Stimulated activated CD4-positive, alpha-beta T cell treated with anti-CD3 and anti-CD28 coated beads, Interleukin-2, amount 100 ng/mL, for 4 hours (primary cell): ENCODE measurements at regions not wholly inside any gene's neighbourhood (a gene's known extent, or its start where the extent isn't known, plus 50 kb on each side); places are given as distances from the start of the nearest gene placed in this dataset.
"Not testable (repeated sequence)": the region's sequence is repeated elsewhere in the genome, so short reads cannot be mapped to it uniquely, and the experiment has no call there.

ENCODE experiments used
- DNase-seq: peaks from one replicate; pipeline ENCODE4 v3.0.0-alpha.2; 2020; ENCODE audit warnings: low read depth

DNA sequence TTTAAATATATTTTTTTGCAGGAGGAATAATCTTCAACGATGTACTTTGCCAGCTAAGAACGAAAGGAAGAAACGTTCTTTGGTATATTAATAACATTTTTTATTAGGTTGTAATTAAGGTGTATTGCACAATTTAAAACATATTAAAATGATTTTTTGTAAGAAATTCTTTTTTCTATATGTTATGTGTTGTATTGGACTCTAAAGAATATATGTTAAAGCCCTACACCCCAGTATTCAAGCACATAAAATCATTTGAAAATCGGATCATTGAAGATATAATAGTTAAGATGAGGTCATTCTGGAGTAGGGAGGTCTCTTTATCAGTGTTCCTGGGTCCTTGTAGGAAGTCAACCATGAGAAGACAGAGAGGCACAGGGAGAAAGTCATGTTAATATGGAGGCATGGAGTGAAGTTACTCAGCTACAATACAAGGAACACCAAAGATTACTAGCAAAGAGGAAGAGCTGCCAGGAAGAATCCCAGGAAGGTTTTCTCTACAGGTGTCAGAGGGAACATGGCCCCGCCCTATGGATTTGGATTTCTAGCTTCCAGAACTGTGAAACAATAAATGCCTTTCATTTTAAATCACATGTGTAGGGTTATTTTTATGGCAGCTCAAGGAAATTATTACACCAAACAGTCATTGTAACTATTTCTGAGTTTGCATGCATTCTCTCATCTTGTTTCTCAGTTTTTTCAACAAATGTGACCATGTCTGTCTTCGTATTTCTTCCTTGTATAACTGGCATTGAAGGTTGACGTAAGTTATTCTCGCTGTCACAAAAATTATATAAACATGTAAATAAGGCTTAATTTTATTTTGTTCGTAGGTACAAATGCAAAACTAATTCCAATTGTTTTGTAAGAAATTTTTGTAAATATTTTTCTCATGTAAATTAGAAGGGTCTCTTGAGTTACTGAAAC, 75.4 kb upstream of the VPREB1 start:
- no peak for DNase-seq

DNA sequence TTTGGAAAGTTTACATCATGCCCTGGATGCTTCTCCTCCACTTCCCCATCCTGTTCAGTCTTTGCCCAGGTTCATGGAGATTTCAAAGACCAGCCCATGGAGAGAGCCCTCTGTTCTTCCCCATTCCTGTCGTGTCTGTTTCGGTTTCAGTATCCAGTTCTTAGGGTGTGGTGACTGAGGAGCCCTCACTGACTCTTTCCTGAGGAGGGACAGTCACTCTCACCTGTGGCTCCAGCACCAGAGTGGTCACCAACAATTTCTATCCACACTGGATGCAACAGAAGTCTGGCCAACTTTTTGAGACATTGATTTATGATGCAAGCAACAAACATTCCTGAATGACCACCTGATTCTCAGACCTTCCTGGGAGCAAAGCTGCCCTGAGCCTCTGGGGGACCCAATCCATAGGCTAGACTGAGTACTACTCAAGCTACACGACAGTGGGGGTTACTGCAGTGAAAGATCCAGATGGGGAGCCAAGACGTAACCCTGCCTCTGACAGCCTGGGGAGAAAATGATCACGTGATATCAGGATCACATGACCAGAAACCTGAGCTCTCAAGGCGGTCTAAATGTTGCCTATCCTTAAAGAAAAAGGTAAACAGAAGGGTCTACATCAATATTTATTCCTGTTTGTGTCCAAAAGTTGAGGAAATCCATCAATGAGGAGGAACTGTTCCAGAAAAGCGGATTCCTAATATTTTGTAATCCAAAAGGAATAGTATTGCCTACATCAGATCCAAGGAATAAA, 76.2 kb upstream of the VPREB1 start:
- DNase-seq: peak; percentile 2

DNA sequence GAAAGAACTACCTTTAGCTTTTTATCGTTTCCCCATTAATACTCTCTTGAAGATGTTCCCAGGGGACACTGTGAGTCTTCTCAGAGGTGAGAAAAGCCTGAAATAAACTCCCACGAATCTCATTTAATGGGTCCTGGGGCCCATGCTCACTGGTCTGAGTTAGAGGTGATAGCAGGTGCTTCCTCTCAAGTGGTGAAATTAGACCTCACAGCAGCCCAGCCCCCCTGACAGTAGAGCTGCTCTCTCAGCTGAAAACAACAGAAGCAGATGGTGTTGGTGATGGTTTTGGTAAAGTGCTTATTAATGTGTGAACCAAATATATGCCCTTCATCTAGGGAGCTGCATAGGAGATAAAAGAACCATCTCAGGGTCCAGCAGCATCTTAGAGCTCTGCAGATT, 76.8 kb upstream of the VPREB1 start:
- no peak for DNase-seq

DNA sequence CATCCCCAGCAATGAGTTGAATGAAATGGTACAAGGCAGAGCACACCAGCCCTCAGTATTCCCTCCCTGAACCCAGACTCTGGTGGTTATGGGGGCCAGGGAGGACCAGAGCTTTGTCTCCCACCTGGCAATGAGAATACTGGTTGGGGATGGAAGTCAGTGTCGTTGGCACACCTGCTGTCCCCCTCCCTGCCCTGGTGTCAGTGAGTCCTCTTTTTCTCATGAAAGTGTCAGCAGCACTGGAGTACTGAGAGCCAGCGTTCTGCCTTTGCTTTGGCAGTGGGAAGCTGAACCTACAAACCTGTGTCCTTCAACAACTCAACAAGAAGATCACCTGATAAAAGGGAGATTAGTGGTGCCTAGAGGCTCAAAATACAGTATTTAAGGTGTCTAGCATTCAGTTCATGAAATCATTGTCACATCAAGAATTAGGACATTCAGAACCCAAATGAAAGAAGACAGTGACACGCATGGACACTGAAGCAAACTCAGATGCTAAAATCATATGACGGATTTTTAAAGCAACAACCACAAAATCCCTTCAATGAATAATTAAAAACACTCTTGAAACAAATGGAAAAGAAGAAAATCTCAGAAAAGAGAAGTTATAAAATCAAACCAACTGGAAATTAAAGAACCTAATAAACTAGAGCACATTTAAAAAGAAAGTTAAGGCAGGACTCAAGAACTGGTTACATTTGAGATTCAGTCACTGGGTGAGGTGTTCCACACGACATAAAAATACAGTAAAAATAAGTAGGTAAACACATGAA, 77.5 kb upstream of the VPREB1 start:
- DNase-seq: no peak

DNA sequence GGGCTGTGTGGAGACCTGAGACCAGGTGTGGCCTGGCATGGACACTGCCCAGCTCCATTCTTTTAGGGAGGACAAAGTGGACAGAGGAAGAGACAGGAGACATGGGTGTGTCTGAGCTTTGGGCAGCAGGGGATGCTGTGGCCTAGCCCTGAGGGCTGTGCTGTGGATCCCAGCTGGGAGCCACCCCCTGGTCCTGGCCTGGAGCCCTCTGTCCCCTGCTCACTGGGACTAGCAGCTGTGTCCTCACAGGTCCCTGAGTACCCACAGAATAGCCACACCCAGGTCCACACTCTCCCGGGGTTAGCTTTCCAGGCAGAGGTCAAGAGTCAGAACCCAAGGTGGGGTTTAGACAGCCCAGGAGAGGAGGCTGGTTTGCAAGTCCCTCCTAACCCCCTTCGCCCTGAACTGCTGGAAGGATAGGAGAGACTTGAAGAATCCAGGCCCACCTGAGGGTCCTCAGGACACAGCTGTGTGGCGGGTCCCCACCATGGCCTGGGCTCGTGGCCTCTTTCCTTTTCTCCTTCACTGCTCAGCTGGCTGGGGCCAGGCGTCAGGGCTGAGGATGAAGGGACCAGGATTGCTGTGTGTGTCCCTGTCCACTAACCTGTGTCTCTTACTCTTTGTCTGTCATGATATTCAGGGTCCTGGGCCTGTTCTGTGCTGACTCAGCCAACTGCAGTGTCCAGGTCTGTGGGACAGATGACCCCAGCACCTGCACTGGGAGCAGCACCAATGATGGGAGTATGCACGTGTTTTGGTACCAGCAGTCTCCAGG, 78.5 kb upstream of the VPREB1 start:
- no peak for DNase-seq

DNA sequence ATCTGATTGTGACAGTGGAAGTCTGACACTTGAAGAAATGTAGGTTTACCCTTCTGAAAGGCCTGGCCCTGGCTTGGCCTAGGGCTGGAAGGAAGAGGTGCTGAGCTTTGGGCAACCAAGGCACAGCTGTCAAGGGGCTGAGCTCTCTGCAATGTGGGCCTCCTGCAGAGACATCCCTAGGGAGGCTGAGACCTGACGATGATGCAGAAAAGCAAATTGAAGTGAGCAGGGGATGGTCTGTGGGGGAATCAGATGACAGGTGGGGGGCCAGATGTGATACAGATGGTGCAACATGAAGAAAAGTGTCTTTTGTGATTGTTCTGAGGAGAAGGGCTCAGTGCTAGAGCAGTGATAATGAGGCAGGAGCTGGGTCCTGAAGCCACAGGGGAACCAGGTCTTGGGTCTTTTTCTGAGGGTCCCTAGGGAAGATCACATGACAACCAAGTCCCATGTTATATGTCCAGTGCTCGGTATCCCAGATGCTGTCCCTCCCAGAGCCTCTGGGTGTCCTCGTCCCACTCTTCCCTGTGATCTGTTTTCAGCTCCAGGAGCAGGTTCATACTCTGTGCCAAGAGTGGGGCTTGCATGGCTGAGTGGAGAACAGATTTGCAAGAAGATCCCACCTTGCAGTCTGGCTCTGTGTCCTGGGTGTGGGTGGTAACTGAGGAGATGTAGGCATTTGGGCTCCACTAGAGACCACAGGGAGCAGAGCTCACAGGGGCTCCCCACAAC, 79.9 kb upstream of the VPREB1 start:
- no peak for DNase-seq

DNA sequence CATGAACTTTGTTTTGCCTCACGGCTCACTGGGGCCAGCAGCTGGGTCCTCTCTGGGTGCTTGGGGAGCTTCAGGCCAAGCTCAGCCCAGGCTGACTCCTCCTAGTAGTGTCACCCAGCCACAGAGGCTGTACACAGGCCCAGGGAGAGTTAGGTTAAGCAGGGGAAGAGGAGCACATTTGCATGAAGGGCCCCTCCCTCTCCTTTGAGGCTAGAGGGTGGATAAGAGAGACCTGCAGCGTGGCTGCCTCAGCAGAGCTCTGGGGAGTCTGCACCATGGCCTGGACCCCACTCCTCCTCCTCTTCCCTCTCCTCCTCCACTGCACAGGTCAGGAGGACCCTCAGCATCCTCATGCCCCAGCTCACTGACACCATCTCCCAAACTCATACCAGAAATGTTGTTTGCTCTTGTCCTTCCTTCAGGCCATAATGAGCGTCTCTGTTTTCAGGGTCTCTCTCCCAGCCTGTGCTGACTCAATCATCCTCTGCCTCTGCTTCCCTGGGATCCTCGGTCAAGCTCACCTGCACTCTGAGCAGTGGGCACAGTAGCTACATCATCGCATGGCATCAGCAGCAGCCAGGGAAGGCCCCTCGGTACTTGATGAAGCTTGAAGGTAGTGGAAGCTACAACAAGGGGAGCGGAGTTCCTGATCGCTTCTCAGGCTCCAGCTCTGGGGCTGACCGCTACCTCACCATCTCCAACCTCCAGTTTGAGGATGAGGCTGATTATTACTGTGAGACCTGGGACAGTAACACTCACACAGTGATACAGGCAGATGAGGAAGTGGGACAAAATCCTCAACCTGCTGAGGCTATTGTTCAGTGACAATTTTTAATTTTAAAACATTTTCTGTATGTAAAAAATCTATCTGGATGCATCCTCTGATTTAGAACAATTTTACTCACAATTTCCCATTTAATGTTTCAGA, 82.4 kb upstream of the VPREB1 start:
- DNase-seq: no peak

DNA sequence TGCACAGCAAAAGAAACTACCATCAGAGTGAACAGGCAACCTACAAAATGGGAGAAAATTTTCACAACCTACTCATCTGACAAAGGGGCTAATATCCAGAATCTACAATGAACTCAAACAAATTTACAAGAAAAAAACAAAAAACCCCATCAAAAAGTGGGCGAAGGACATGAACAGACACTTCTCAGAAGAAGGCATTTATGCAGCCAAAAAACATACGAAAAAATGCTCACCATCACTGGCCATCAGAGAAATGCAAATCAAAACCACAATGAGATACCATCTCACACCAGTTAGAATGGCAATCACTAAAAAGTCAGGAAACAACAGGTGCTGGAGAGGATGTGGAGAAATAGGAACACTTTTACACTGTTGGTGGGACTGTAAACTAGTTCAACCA, 83.8 kb upstream of the VPREB1 start:
- DNase-seq: not testable (repeated sequence)

DNA sequence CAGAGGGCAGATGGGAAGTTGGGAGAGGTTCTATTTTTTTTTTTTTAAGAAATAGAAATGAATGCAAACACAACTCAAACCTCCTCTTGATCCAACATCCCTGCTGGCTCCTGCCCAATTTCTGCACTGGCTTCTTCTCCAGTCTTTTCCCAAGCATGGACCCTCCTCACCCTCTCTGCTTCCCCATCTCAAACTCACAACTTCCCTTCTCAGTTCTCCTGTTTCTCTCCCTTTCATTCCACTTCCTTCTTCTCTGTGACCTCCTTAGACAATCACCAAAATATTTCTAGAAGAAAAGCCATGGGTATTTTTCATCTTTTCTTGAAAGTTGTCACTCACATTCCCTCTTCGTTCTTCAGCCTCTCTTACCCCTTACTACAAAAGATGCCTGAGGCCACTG, 85.2 kb upstream of the VPREB1 start:
- no peak for DNase-seq

DNA sequence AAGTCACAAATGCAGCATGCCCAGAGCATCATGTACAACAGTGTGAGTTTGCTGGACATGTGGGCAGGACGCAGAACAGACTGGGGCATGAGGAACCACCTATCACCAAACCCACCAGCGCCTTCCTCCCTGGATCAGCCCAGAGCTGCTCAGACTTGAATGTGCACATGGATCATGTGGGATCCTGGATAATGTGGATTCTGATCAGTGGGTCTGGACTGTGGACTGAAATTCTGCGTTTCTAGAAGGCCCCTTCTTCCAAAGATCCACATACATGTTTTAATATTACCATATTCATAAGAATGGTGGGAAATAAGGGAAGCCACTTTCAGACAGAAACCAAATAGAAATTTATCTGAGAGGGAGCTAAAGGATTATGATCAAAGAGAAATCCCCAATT, 85.6 kb upstream of the VPREB1 start:
- no peak for DNase-seq

DNA sequence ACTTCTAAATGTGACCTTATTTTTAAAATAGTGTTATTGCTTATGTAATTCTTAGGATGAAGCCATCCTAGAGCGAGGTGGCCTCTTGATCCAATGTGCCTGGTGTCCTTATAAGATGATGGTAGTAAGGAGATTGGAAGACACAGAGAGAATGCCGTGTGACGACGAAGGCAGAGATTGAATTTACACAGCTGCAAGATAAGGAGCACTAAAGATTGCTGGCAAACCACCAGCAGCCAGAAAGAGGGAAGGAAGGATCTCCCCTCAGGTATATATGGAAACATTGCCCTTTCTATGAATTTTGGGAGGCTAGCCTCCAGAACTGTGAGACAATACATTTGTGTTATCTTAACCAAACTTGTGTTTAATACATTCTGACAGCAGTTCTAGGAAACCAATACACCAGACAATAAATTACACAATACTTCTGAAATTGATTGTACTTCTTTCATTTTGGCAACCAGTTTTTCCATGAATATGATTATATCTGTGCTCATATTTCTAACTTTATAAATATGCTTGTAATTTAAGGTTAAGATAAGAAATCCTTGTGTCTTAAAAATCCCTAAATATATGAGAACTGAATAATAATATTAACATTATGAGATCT, 86.3 kb upstream of the VPREB1 start:
- no peak for DNase-seq

DNA sequence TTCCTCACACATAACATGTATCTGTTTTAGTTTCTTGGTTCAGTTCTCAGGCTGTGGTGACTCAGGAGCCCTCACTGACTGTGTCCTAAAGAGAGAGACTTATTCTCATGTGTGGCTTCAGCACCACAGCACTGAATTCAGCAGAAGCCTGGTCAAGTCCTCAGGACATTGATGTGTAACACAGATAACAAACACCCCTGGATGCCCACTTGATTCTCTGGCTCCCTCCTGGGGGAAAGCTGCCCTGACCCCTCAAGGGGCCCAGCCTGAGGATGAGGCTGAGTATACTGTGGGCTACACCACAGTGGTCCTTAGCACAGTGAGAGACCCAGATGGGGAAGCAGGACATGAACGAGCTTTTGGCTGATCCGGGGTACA, 87.2 kb upstream of the VPREB1 start:
- no peak for DNase-seq

DNA sequence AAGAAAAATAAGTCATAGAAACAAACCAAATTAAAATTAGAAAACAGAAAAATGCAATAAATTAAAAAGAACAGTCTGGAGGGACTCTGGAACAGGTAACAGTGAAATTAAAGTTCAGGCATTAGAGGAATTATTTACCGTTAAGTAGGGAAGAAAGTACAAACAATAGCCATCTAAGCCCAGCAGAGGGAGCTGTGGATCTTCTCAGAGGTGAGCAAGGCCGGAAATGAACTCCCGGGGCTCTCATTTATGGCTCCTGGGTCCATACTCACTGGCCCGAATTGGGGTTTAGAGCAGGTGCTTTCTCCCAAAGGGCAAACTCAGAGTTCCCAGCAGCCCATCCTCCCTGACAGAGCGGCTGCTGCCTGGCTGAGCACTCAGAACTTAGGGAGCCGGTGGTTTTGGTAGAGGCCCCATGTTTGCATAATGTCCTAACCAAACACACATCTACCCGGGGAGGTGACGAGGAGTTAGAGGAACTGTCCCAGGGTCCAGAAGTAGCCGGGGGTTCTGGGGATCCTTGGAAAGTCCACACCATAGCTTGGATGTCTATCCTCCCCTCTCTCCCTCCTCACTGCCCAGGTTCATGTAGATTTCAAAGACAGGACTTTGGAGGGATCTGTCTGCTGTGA, 87.8 kb upstream of the VPREB1 start:
- peak; percentile 48 for DNase-seq

DNA sequence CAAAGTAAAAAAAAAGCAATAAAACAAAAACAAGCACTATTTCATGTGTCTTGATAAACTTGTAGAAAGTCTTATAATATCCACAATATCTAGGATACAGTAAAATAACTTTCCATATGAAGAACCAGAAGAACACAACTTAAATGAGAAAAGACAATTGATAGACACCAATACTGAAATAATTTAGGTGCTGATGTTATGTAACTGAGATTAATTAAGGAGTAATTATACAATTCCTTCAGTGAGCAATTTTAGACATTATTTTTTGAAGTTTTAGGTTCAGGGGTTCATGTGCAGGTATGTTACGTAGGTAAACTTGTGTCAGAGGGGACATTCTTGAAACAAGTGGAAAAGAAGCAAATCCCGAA, 88.3 kb upstream of the VPREB1 start:
- no peak for DNase-seq

DNA sequence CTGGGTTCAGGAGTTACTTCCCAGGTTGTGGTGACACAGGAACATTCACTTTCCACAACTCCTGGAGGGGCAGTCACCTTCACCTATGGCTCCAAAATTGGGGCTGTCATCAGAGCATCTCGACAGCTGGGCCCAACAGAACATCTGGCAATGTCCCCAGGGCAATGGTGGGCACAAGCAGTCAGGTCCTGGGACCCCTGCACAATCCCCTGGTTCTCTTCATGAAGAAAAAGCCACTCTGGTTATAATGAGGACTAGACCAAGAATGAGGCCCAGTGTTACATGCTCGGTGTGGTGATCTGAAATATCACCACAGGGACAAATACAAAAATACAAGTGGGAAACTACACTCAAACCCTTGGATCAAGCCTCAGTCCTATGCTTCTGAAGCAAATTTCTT, 89.0 kb upstream of the VPREB1 start:
- no peak for DNase-seq

DNA sequence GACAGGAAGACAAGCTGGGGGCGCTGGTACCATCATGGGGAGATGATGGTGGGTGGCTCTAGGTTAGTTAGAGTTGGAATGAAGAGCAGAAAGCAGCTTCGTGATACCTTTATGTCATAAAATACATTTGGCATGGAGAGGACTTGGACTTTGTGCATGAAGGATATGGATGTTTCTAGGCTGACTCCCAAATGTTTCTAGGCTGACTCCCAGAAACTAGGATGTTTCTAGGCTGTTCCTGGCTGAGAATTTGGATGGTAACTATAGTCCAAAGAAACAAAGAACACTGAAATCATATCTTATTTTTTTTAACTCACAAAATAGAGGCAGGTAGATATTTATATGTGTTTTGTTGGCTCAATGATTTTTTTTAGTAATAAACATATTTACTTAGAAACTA, 89.4 kb upstream of the VPREB1 start:
- no peak for DNase-seq

DNA sequence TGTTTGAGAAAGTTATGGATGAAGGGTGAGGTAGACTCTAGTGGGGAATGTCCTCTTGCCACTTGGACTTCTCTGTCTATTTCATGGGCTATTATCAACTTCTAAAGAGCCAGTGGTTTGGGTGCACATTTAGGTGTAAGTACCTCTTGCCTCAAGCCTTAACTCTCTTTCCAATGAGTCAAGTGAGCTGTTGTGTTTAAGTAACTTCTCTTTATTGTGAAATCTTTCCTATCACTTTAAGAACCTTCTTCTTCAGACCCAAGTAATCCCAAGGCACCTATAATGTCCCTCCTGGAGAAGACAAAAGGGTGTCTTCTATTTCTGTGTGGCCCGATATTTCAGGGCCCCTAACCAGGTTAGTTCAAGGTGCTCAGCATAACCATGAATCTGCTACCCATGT, 90.5 kb upstream of the VPREB1 start:
- no peak for DNase-seq

DNA sequence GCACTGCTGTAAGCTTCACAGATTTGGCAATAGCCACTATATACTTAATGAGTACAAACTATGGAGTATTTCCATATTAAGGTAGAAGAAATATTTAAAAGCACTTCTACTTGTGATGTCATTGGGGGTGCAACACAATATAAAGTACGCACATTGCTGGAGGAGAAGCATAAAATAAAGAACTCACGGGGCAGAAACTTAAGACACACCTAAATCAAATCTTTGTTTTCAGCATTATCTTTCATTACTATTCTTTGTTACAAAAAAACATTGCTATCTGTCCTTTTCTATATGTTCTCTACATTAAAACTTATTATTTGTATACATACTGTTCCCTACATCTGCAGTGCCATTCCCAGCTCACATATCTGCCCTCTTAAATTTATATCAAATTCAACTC, 93.3 kb upstream of the VPREB1 start:
- no peak for DNase-seq

DNA sequence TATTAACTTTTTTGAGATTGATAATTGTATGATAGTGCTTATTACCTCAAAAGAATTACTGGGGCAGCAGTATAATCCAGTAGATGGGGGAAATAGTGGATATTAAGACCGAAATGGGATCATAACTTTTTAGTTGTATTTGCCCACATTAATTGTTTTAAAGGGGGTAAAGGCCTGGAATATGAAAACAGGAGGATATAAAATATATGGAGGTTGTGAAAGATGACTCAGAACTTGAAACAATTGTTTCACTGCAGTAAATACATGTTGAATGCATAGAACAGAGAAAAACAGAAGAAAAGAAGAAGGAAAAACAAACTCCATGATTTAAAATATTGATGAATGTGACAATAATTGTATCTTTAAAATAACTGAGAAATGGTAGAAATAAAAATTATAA, 94.1 kb upstream of the VPREB1 start:
- no peak for DNase-seq
